GM21825 (cell line): ENCODE measurements at regions not wholly inside any gene's neighbourhood (a gene's known extent, or its start where the extent isn't known, plus 50 kb on each side); places are given as distances from the start of the nearest gene placed in this dataset.
"Not testable (repeated sequence)": the region's sequence is repeated elsewhere in the genome, so short reads cannot be mapped to it uniquely, and the experiment has no call there.

Experiments used
- ATAC-seq: cut with Tn5 transposase; IDR thresholded peaks from one replicate; pipeline ENCODE4 v1.9.1; 2021; ENCODE audit warnings: mild to moderate bottlenecking, moderate library complexity; ENCODE audit not compliant: unreplicated experiment

- ATAC-seq, result no peak
Measured at GRCh38 chr6:144897441-144897921, 612.3 kb downstream of the UTRN start.

DNA sequence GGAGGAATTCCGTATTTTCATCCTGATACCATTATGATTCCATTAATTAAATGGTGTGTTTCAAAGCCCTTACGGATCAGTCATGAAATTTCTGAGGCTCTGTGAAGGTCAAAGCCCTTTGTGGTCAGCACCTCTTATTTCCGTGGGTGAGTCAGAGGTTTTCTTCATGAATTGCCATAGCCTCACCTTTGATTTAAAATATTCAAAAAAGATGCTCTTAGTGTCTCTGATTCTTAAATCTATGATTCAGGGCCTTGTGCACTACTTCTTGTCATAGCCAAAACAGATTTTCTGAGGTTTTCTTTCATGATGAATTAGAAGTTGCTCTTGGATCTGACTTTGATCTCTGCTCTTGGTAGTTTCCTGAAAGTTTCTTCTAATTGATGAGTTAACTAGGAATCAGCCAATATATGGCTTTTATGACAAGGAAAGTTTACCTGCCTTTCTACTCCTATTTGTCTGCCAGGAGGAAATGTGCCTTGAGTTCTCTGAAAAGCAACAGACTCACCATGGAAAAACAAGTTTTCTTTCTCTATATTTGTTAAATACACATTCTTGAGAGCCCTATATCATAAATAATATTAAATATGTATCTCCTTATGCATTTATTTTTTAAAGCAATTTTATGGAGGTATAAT is 613.0 kb downstream of the UTRN start:
- no peak for ATAC-seq

- ATAC-seq, result no peak
Measured at GRCh38 chr6:144898741-144899140, 613.6 kb downstream of the UTRN start.

DNA sequence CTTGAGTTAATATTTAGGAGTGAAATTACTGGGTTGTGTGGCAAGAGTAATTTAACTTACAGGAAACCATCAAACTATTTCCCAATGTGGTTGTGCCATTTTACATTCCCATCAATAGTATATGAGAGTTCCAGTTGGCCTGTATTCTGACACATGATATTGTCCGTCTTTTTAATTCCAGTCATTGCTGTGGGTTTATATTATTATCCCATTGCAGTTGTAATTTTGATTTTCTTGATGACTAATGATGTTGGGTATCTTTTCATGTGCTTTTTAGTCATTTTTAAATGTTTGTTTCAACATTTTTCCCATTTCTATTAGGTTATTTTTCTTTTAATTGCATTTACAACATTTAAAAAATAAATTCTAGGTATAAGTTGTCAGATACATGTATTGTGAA is 614.0 kb downstream of the UTRN start:
- ATAC-seq, result no peak

DNA sequence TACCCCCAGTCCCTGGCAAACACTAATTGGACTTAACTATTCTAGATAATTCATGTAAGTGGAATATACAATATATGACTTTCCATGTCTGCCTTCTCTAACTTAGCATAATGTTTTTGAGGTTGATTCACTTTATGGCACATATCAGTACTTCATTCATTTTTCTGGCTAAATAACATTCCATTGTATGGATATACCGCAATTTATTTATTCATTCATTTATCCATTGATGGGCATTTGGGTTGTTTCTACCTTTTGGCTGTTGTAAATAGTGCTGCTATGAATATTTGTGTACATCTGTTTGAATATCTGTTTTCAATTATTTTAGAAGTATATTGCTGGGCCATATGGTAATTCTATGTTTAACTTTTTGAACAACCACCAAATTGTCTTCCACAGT is 616.3 kb downstream of the UTRN start:
- no peak for ATAC-seq

DNA sequence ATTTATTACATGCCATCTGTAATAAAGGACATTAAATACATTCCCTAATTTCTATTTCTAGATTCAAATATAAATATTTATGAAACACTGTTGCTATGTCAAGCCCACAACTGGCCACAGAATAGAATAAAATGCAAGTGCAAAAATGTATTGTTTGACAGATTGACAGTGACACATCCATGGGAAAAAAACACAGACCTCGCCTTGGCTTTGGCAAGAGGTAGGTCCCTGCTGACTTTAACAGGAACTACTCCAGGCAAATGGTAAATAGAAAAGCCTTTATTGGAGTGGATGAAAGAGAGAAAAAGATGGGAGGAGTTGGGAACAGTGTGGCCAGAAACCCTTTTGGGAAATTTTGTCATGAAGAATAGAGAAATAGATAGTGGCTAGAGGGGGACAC is 622.9 kb downstream of the UTRN start:
- ATAC-seq, result no peak

GRCh38 chr6:144909753-144910285 is 624.7 kb downstream of the UTRN start:
- ATAC-seq, result no peak

DNA sequence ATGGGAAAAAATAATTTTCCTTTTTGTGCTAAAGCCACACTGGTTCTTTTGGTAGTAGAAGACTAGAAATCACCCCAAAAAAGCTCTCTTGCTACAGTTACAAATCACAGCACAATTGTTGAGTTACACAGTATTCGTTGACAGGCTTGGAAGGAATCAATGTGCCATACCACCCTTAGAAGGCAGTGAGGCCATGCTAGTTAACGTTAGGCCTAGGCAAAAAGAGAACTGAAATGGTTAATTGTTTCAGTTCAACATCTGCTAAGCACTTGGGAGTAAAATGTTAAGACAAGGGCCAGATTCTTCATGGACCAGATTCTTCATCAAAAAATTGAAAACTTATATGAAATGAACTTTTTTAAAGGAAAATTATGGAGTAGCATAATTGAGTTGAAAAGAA is 626.2 kb downstream of the UTRN start:
- no peak for ATAC-seq

DNA sequence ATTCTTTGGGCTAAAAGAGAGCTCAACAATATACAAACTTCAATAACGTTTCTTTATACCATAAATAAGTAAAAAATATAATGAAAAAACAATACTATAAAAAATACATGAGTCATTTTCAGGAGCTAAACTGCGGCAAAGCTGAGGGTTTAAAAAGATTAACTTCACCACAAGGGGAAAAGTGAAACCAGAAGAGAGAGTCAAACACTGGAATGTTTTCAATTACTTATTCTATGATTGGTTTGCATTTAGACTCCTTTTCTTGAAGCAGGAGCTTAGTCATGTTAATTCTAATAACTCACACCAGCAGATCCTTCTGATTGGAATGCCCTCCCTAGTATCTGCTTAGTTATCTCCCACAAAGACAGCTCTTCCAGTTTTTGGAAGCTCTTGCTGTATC is 627.3 kb downstream of the UTRN start:
- no peak for ATAC-seq

- ATAC-seq, result no peak
Measured at GRCh38 chr6:144918073-144918472, 632.9 kb downstream of the UTRN start.

DNA sequence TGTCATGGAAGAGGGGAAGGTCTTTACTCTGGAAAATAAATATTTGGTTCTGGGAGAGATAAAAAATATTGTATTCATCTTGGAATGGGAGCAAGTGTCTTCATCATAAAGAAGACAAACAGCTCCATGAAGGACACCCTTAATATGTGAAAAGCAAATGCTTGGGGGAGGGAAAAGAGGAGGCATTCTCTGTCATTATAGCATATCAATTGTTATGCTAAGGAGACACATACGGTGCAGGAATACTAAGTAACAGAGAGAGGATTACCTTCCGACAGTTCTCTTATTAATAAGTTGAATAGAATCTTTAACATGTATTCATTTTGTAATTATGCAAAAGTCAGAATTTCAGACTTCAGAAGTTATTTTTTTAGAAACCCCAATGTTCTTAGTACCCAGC is 634.4 kb downstream of the UTRN start:
- ATAC-seq, result no peak

GRCh38 chr6:144920391-144920961 is 635.3 kb downstream of the UTRN start:
- ATAC-seq, result no peak

DNA sequence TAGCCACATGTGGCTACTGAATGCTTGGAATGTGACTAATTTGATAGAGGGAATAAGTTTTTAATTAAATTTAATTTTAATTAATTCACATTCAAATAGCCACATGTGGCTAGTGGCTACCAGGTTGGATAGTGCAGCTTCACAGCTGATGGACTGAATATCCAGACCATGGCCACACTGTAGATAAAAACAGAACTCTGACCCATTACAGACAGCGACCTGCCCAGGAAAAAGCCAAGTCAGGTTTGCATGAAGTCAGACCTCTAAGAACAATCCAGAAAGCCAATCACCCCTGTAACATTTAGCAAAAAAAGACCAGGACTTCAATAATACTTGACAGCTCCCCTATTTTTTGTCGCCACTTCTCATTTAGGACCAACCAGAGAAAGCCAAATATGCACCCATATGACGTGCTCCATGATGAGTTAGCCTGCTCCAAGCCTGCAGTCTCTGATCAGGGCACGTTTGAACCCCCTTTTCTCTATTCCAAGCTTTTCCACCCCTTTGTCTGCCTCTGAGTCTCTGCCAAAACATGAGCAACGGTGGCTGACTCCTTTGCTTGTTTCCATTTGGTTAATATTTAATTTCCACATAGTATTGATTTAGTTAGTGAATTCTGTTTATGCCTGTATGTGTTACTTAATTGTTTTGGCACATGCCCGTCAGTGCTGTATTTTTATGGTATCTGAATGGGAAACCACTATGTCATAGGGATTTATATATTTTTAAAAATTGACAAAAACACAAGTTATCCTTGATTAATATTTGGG is 636.3 kb downstream of the UTRN start:
- no peak for ATAC-seq

GRCh38 chr6:144922120-144922722 is 637.1 kb downstream of the UTRN start:
- ATAC-seq, result no peak

DNA sequence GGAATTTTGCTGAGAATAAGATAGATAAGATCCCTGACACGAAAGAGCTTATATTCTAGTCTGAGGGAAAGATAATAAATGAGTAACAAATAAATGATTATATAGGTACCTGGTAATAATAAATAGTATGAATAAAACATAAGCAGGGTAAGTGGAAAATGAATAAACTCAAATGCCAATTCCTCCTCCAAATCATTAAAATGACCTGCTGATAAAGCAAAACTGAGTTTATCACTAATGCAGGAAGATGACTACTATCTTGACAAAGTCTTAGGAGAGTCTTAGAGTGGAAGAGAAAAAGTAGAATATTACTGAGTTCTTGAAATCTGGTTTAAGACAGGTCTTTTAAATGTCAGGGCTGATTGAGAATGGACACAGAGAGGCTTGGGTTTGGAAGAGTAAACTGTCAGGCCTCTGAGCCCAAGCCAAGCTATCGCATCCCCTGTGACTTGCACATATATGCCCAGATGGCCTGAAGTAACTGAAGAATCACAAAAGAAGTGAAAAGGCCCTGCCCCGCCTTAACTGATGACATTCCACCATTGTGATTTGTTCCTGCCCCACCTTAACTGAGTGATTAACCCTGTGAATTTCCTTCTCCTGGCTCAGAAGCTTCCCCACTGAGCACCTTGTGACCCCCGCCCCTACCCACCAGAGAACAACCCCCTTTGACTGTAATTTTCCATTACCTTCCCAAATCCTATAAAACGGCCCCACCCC is 637.8 kb downstream of the UTRN start:
- ATAC-seq, result not testable (repeated sequence)

DNA sequence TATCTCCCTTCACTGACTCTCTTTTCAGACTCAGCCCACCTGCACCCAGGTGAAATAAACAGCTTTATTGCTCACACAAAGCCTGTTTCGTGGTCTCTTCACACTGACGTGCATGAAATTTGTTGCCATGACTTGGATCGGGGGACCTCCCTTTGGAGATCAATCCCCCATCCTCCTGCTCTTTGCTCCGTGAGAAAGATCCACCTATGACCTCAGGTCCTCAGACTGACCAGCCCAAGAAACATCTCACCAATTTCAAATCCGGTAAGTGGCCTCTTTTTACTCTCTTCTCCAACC is 638.3 kb downstream of the UTRN start:
- ATAC-seq, result not testable (repeated sequence)

DNA sequence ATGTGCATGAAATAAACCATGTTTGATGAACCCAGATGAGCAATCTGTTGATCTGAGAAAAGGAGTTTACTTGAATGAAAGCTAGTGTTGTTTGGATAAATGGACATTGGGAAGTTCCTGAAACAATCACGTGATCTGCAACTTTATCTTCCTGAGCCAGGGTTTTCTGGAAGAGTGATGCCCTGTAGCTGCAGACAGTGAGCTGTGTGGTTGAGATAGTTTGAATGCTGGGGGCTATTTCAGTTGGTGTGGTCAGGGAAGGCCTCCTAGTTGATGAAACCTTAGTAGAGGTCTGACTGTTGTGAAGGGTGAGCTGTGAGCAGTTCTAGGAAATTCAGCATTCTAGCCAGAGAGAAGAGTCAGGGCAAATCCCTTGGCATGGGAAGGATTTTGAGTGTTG is 643.7 kb downstream of the UTRN start:
- ATAC-seq, result no peak

- no peak for ATAC-seq
Measured at GRCh38 chr6:144929262-144929661, 644.1 kb downstream of the UTRN start.

- ATAC-seq, result peak; percentile 58
Measured at GRCh38 chr6:144931172-144932035, 646.3 kb downstream of the UTRN start.

- no peak for ATAC-seq
Measured at GRCh38 chr6:144932621-144933020, 647.5 kb downstream of the UTRN start.
